SK-N-SH (cell line): ENCODE measurements at regions not wholly inside any gene's neighbourhood (a gene's known extent, or its start where the extent isn't known, plus 50 kb on each side); places are given as distances from the start of the nearest gene placed in this dataset.

Experiments used
- CTCF ChIA-PET: fragments of 300-600, 350-600 bp; formaldehyde crosslinking; extraction: SDS; loops from one replicate; lab custom pipeline; 2021; lab: Yijun Ruan, JAX
- POLR2A ChIA-PET: fragments of 350-600 bp; sonication (Branson Sonifier 250); formaldehyde crosslinking; extraction: SDS; loops from one replicate; lab custom pipeline; 2020; ENCODE audit warnings: antibody characterized with exemption, inconsistent platforms; lab: Yijun Ruan, JAX
- DNase-seq: peaks from one replicate; pipeline ENCODE4 v3.0.0; 2012
- H2AFZ ChIP-seq: fragments of 200-600 bp; sonication (generic); 2 replicates; pipeline ENCODE4 v1.8.1; 2016; ENCODE audit warnings: antibody characterized with exemption, mild to moderate bottlenecking, low read depth
- H3F3A ChIP-seq: fragments of 200-600 bp; sonication (generic); replicated peaks from 2 replicates; pipeline ENCODE3; 2016; ENCODE audit warnings: antibody characterized with exemption, mild to moderate bottlenecking; ENCODE audit not compliant: insufficient read depth
- H3K27ac ChIP-seq, 2 experiments: fragments of 200-500 bp in 1 of 2; fragments of 200-600 bp in 1 of 2; sonication (Bioruptor generic) in 1 of 2; sonication (generic), shearing (Covaris generic) in 1 of 2; 2 replicates each; pipeline versions ENCODE4 v1.5.1 to v1.6.1; 2014 to 2016; ENCODE audit warnings: low read depth in 2 of 2, inconsistent platforms in 1 of 2, low read length in 1 of 2, mild to moderate bottlenecking in 1 of 2, mixed read lengths in 1 of 2
- H3K27me3 ChIP-seq: fragments of 200-600 bp; sonication (generic), shearing (Covaris generic); 2 replicates; pipeline ENCODE4 v1.6.1; 2016; ENCODE audit warnings: mixed run types; ENCODE audit not compliant: insufficient read depth
- H3K36me3 ChIP-seq, 2 experiments: fragments of 200-500 bp in 1 of 2; fragments of 200-600 bp in 1 of 2; sonication (Bioruptor generic) in 1 of 2; sonication (generic) in 1 of 2; replicated peaks in 1 of 2; 2 replicates each; pipeline versions ENCODE3 to v1.5.1; 2014 to 2016; ENCODE audit warnings: low read length in 1 of 2, mild to moderate bottlenecking in 1 of 2; ENCODE audit not compliant: insufficient read depth in 2 of 2, control insufficient read depth in 1 of 2
- H3K4me1 ChIP-seq, 2 experiments: fragments of 200-500 bp in 1 of 2; fragments of 200-600 bp in 1 of 2; sonication (Bioruptor generic) in 1 of 2; sonication (generic), shearing (Covaris generic) in 1 of 2; 2 replicates each; pipeline versions ENCODE4 v1.5.1 to v1.6.1; 2014 to 2016; ENCODE audit warnings: low read depth in 1 of 2, low read length in 1 of 2, mixed run types in 1 of 2; ENCODE audit not compliant: insufficient read depth in 2 of 2, control insufficient read depth in 1 of 2
- H3K4me2 ChIP-seq: fragments of 200-600 bp; sonication (generic), shearing (Covaris generic); 2 replicates; pipeline ENCODE4 v1.6.1; 2017; ENCODE audit warnings: mixed run types
- H3K4me3 ChIP-seq, 2 experiments: fragments of 200-500 bp in 1 of 2; fragments of 200-600 bp in 1 of 2; sonication (Bioruptor generic) in 1 of 2; sonication (generic), shearing (Covaris generic) in 1 of 2; 2 replicates each; pipeline versions ENCODE4 v1.5.1 to v1.8.1; 2014 to 2016; ENCODE audit warnings: low read depth in 2 of 2, inconsistent platforms in 1 of 2, low read length in 1 of 2, mild to moderate bottlenecking in 1 of 2, mixed read lengths in 1 of 2, moderate library complexity in 1 of 2
- H3K79me2 ChIP-seq: fragments of 200-600 bp; sonication (generic); 2 replicates; pipeline ENCODE4 v1.8.1; 2017; ENCODE audit warnings: mild to moderate bottlenecking; ENCODE audit not compliant: insufficient read depth
- H3K9ac ChIP-seq: fragments of 200-600 bp; sonication (generic); 2 replicates; pipeline ENCODE4 v1.6.1; 2017; ENCODE audit warnings: mixed run types
- H3K9me2 ChIP-seq: fragments of 200-600 bp; sonication (generic); 2 replicates; pipeline ENCODE4 v1.6.1; 2017; ENCODE audit warnings: mixed run types
- H3K9me3 ChIP-seq: fragments of 200-600 bp; sonication (generic); 2 replicates; pipeline ENCODE4 v1.6.1; 2017; ENCODE audit warnings: mixed run types, mild to moderate bottlenecking, moderate library complexity
- H4K20me1 ChIP-seq: fragments of 200-600 bp; sonication (generic); 2 replicates; pipeline ENCODE4 v1.6.1; 2017; ENCODE audit warnings: mild to moderate bottlenecking, mixed run types; ENCODE audit not compliant: insufficient read depth
- CTCF ChIP-seq: fragments of 200-600 bp; sonication (generic); IDR thresholded peaks from 2 replicates; pipeline ENCODE4 v1.6.1; 2017; ENCODE audit warnings: antibody characterized with exemption, mild to moderate bottlenecking, moderate library complexity
- FOXM1 ChIP-seq: IDR thresholded peaks from 2 replicates; pipeline ENCODE4 v1.4.0; 2012; ENCODE audit warnings: low read depth, mild to moderate bottlenecking
- GABPA ChIP-seq: IDR thresholded peaks from 2 replicates; pipeline ENCODE4 v1.4.0; 2012; ENCODE audit warnings: low read depth, mild to moderate bottlenecking
- NRF1 ChIP-seq: IDR thresholded peaks from 2 replicates; pipeline ENCODE4 v1.6.1; 2012; ENCODE audit warnings: low read depth, mild to moderate bottlenecking, low read length
- RCOR1 ChIP-seq: fragments of 150-350 bp; IDR thresholded peaks from 2 replicates; pipeline ENCODE4 v1.6.1; 2017; ENCODE audit warnings: antibody characterized with exemption, low read length
- REST ChIP-seq: IDR thresholded peaks from 2 replicates; pipeline ENCODE4 v1.6.1; 2012; ENCODE audit warnings: mild to moderate bottlenecking, low read depth, low read length, moderate library complexity
- RXRA ChIP-seq: IDR thresholded peaks from 2 replicates; pipeline ENCODE4 v1.4.0; 2012; ENCODE audit warnings: low read depth, mild to moderate bottlenecking, borderline replicate concordance
- TAF1 ChIP-seq: IDR thresholded peaks from 2 replicates; pipeline ENCODE4 v1.6.1; 2012; ENCODE audit warnings: low read depth, mild to moderate bottlenecking, low read length, moderate library complexity, borderline replicate concordance
- TEAD4 ChIP-seq: IDR thresholded peaks from 2 replicates; pipeline ENCODE4 v1.4.0; 2012; ENCODE audit warnings: mild to moderate bottlenecking, borderline replicate concordance; ENCODE audit not compliant: insufficient read depth
- USF1 ChIP-seq: IDR thresholded peaks from 2 replicates; pipeline ENCODE4 v1.4.0; 2012; ENCODE audit warnings: low read depth, borderline replicate concordance
- YY1 ChIP-seq: IDR thresholded peaks from 2 replicates; pipeline ENCODE4 v1.4.0; 2012; ENCODE audit warnings: low read depth, mild to moderate bottlenecking
- WGBS: methylation state at CpG from one replicate; pipeline ENCODE4 v1.1.6; 2017; ENCODE audit warnings: low lambda C conversion rate; 5-methylcytosine and 5-hydroxymethylcytosine counted together

GRCh38 chr1:58890113-58890512 is 106.3 kb upstream of the JUN start:
- Histone ChIP-seq H3K36me3 (no peaks in the 10 kb centered on the region), H2AFZ (no peak overlapping the region), H3K4me2 (no peak overlapping the region), H3K9ac (no peak overlapping the region), H4K20me1 (no peaks in the 10 kb centered on the region), H3K9me2 (no peaks in the 10 kb centered on the region), H3K4me3 (no peak overlapping the region), H3K27ac (no peak overlapping the region), H3K4me1 (no peaks in the 10 kb centered on the region), H3F3A (no peaks in the 10 kb centered on the region), H3K27me3 (no peaks in the 10 kb centered on the region), H3K79me2 (no peaks in the 10 kb centered on the region), H3K9me3 (no peaks in the 10 kb centered on the region)
- ChIA-PET POLR2A (no interaction called here), CTCF (no interaction called here)
- TF ChIP-seq TAF1 (no peak), REST (no peak), TEAD4 (no peak), NRF1 (no peak), USF1 (no peak), RXRA (no peak)
- 87% methylated on average over 3 of the region's 3 CpGs for WGBS
- DNase-seq: no peak

- CTCF ChIA-PET: no interaction called here
- TF ChIP-seq RCOR1 (no peak), TAF1 (no peak), GABPA (no peak), FOXM1 (no peak), CTCF (no peak), YY1 (no peak)
- TF ChIP-seq, all 33 proteins: peak for 0
- Histone ChIP-seq H4K20me1 (no peaks in the 10 kb centered on the region), H3K4me3 (no peak overlapping the region), H3K9me2 (no peaks in the 10 kb centered on the region), H3K9ac (no peak overlapping the region), H3K4me1 (peaks cover under 1% of the 10 kb centered on the region in 2 experiments; a peak in 1 of 4 replicates), H3K9me3 (no peaks in the 10 kb centered on the region), H3K27me3 (no peaks in the 10 kb centered on the region), H3K79me2 (no peaks in the 10 kb centered on the region), H3K27ac (no peak overlapping the region), H3K4me2 (no peak overlapping the region), H2AFZ (no peak overlapping the region), H3F3A (no peaks in the 10 kb centered on the region), H3K36me3 (no peaks in the 10 kb centered on the region)
- POLR2A ChIA-PET: no interaction called here
- no peak for DNase-seq
- 97% methylated on average over 3 of the region's 3 CpGs for WGBS
These were observed 106.8 kb upstream of the JUN start for GRCh38 chr1:58890609-58891008.
